ENCODE measurements at regions not wholly inside any gene's neighbourhood (a gene's known extent, or its start where the extent isn't known, plus 50 kb on each side); places are given as distances from the start of the nearest gene placed in this dataset.

GRCh38 chr7:70846208-70846607 is 285.7 kb upstream of the GALNT17 start:
- Histone ChIP-seq H3K4me1 (ENCODE audit: control insufficient read depth in 2 of 2, insufficient read depth in 2 of 2, low read length in 1 of 2) (no peaks in the 10 kb centered on the region), H3K27ac (ENCODE audit: low read depth in 2 of 2, low read length in 1 of 2) (no peak overlapping the region), H3K27me3 (ENCODE audit: control insufficient read depth in 1 of 2, insufficient read depth in 2 of 2, low read length in 2 of 2) (no peaks in the 10 kb centered on the region), H3K4me3 (ENCODE audit: low read depth in 1 of 2, low read length in 2 of 2) (no peak overlapping the region), H3K36me3 (ENCODE audit: control insufficient read depth in 2 of 2, insufficient read depth in 2 of 2, low read length in 1 of 2) (no peaks in the 10 kb centered on the region), H3K9me3 (ENCODE audit: control insufficient read depth in 2 of 2, insufficient read depth in 1 of 2, low read depth in 1 of 2, low read length in 1 of 2) (no peaks in the 10 kb centered on the region)
- 91% methylated on average over 16 of the region's 16 CpGs for WGBS, 2 donors

DNA sequence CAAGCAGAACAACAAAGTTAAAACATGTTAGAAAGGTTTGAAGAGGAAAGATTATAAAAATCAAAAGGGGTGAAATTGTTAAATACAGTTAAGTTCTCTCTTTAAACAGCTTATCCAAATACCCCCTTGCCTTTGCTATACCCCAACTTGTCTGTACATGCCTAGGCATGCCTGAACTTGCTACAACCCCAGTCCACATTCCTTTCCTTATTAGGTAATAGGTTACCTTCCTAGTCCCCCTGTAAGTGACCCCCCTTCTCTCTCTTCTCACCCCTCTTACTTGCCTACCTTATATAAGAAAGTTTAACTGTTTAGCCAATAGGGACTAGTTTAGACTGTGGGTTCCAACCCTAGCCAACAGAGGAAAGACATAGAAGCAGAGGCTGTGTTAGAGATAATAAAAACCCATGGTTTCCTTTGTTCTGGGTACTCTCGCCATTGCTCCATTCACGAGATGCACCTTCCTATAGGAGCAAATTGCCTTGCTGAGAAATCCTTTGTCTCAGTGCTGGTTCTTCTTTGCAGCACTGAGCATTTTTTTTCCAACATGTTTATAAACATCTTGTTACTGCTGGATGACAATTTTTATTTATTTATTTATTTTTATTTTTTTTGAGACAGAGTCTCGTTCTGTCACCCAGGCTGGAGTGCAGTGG is 282.2 kb upstream of the GALNT17 start:
- Histone ChIP-seq H3K9me3 (ENCODE audit: control insufficient read depth in 2 of 2, insufficient read depth in 1 of 2, low read depth in 1 of 2, low read length in 1 of 2) (no peaks in the 10 kb centered on the region), H3K4me3 (ENCODE audit: low read depth in 1 of 2, low read length in 2 of 2) (no peak overlapping the region), H3K27ac (ENCODE audit: low read depth in 2 of 2, low read length in 1 of 2) (no peak overlapping the region), H3K27me3 (ENCODE audit: control insufficient read depth in 1 of 2, insufficient read depth in 2 of 2, low read length in 2 of 2) (no peaks in the 10 kb centered on the region), H3K4me1 (ENCODE audit: control insufficient read depth in 2 of 2, insufficient read depth in 2 of 2, low read length in 1 of 2) (no peaks in the 10 kb centered on the region), H3K36me3 (ENCODE audit: control insufficient read depth in 2 of 2, insufficient read depth in 2 of 2, low read length in 1 of 2) (no peaks in the 10 kb centered on the region)
- 91 to 92% methylated on average over 3 of the region's 3 CpGs for WGBS, 2 donors

GRCh38 chr7:70855373-70855772 is 276.6 kb upstream of the GALNT17 start:
- no peaks in the 10 kb centered on the region for H3K9me3 ChIP-seq (ENCODE audit: control insufficient read depth in 2 of 2, insufficient read depth in 1 of 2, low read depth in 1 of 2, low read length in 1 of 2)
- no peaks in the 10 kb centered on the region for H3K36me3 ChIP-seq (ENCODE audit: control insufficient read depth in 2 of 2, insufficient read depth in 2 of 2, low read length in 1 of 2)
- no peaks in the 10 kb centered on the region for H3K27me3 ChIP-seq (ENCODE audit: control insufficient read depth in 1 of 2, insufficient read depth in 2 of 2, low read length in 2 of 2)
- no peak overlapping the region for H3K27ac ChIP-seq (ENCODE audit: low read depth in 2 of 2, low read length in 1 of 2)
- 71 to 85% methylated on average over 1 of the region's 1 CpG for WGBS, 2 donors
- H3K4me3 ChIP-seq (ENCODE audit: low read depth in 1 of 2, low read length in 2 of 2), result no peak overlapping the region
- H3K4me1 ChIP-seq (ENCODE audit: control insufficient read depth in 2 of 2, insufficient read depth in 2 of 2, low read length in 1 of 2), result no peaks in the 10 kb centered on the region

- Histone ChIP-seq H3K4me3 (ENCODE audit: low read depth in 1 of 2, low read length in 2 of 2) (no peak overlapping the region), H3K27me3 (ENCODE audit: control insufficient read depth in 1 of 2, insufficient read depth in 2 of 2, low read length in 2 of 2) (no peaks in the 10 kb centered on the region), H3K4me1 (ENCODE audit: control insufficient read depth in 2 of 2, insufficient read depth in 2 of 2, low read length in 1 of 2) (no peaks in the 10 kb centered on the region), H3K9me3 (ENCODE audit: control insufficient read depth in 2 of 2, insufficient read depth in 1 of 2, low read depth in 1 of 2, low read length in 1 of 2) (peaks cover 0 to 2% of the 10 kb centered on the region in 2 donors), H3K36me3 (ENCODE audit: control insufficient read depth in 2 of 2, insufficient read depth in 2 of 2, low read length in 1 of 2) (no peaks in the 10 kb centered on the region), H3K27ac (ENCODE audit: low read depth in 2 of 2, low read length in 1 of 2) (no peak overlapping the region)
- 15 to 17% methylated on average over 4 of the region's 4 CpGs for WGBS, 2 donors
Measured at GRCh38 chr7:70856901-70857630, 274.9 kb upstream of the GALNT17 start.

GRCh38 chr7:70857793-70858545 is 274.0 kb upstream of the GALNT17 start:
- no peaks in the 10 kb centered on the region for H3K27me3 ChIP-seq (ENCODE audit: control insufficient read depth in 1 of 2, insufficient read depth in 2 of 2, low read length in 2 of 2)
- no peak overlapping the region for H3K4me3 ChIP-seq (ENCODE audit: low read depth in 1 of 2, low read length in 2 of 2)
- H3K9me3 ChIP-seq (ENCODE audit: control insufficient read depth in 2 of 2, insufficient read depth in 1 of 2, low read depth in 1 of 2, low read length in 1 of 2), result peaks cover 0 to 2% of the 10 kb centered on the region in 2 donors
- H3K36me3 ChIP-seq (ENCODE audit: control insufficient read depth in 2 of 2, insufficient read depth in 2 of 2, low read length in 1 of 2), result no peaks in the 10 kb centered on the region
- WGBS, 2 donors, result 88 to 95% methylated on average over 2 of the region's 2 CpGs
- H3K27ac ChIP-seq (ENCODE audit: low read depth in 2 of 2, low read length in 1 of 2), result no peak overlapping the region
- no peaks in the 10 kb centered on the region for H3K4me1 ChIP-seq (ENCODE audit: control insufficient read depth in 2 of 2, insufficient read depth in 2 of 2, low read length in 1 of 2)

DNA sequence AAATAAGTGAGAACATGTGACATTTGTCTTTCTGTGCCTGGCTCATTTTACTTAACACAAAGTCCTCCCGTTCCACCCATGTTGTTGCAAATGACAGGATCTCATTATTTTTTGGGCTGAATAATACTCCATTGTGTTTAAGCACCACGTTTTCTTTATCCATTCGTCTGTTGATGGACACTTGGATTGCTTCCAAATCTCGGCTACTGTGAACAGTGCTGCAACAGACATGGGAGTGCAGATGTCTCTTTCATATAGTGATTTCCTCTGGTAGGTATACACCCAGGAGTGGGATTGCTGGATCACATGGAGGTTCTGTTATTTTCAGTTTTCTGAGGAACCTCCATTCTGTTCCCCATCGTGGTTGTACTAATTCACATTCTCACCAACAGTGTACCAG is 264.4 kb upstream of the GALNT17 start:
- no peak overlapping the region for H3K27ac ChIP-seq (ENCODE audit: low read depth in 2 of 2, low read length in 1 of 2)
- 36 to 38% methylated on average over 5 of the region's 5 CpGs for whole genome bisulfite sequencing, 2 donors
- no peaks in the 10 kb centered on the region for H3K9me3 ChIP-seq (ENCODE audit: control insufficient read depth in 2 of 2, insufficient read depth in 1 of 2, low read depth in 1 of 2, low read length in 1 of 2)
- no peak overlapping the region for H3K4me3 ChIP-seq (ENCODE audit: low read depth in 1 of 2, low read length in 2 of 2)
- no peaks in the 10 kb centered on the region for H3K27me3 ChIP-seq (ENCODE audit: control insufficient read depth in 1 of 2, insufficient read depth in 2 of 2, low read length in 2 of 2)
- H3K36me3 ChIP-seq (ENCODE audit: control insufficient read depth in 2 of 2, insufficient read depth in 2 of 2, low read length in 1 of 2), result no peaks in the 10 kb centered on the region
- no peaks in the 10 kb centered on the region for H3K4me1 ChIP-seq (ENCODE audit: control insufficient read depth in 2 of 2, insufficient read depth in 2 of 2, low read length in 1 of 2)

- H3K36me3 ChIP-seq (ENCODE audit: control insufficient read depth in 2 of 2, insufficient read depth in 2 of 2, low read length in 1 of 2), result no peaks in the 10 kb centered on the region
- no peak overlapping the region for H3K27ac ChIP-seq (ENCODE audit: low read depth in 2 of 2, low read length in 1 of 2)
- no peaks in the 10 kb centered on the region for H3K4me1 ChIP-seq (ENCODE audit: control insufficient read depth in 2 of 2, insufficient read depth in 2 of 2, low read length in 1 of 2)
- H3K9me3 ChIP-seq (ENCODE audit: control insufficient read depth in 2 of 2, insufficient read depth in 1 of 2, low read depth in 1 of 2, low read length in 1 of 2), result no peaks in the 10 kb centered on the region
- 63 to 65% methylated on average over 5 of the region's 5 CpGs for WGBS, 2 donors
- H3K4me3 ChIP-seq (ENCODE audit: low read depth in 1 of 2, low read length in 2 of 2), result no peak overlapping the region
- H3K27me3 ChIP-seq (ENCODE audit: control insufficient read depth in 1 of 2, insufficient read depth in 2 of 2, low read length in 2 of 2), result no peaks in the 10 kb centered on the region
Measured at GRCh38 chr7:70870349-70870748, 261.6 kb upstream of the GALNT17 start.

DNA sequence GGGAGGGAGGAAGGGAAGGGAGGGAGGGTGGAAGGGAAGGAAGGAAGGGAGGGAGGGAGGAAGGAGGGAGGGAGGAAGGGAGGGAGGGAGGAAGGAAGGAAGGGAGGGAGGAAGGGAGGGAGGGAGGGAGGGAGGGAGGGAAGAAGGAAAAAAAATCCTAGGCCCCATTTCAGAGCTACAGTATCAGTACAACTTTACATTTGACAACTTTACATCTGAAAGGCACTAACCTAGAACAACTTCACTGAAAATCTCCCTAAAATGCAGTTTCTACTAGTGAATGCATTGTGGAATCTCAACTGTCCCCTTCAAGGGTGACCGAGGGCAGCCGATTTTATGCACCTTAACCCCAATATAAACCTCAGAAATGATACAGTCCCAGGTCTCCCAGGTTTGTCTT is 259.8 kb upstream of the GALNT17 start:
- H3K36me3 ChIP-seq (ENCODE audit: control insufficient read depth in 2 of 2, insufficient read depth in 2 of 2, low read length in 1 of 2), result no peaks in the 10 kb centered on the region
- H3K27ac ChIP-seq (ENCODE audit: low read depth in 2 of 2, low read length in 1 of 2), result no peak overlapping the region
- H3K9me3 ChIP-seq (ENCODE audit: control insufficient read depth in 2 of 2, insufficient read depth in 1 of 2, low read depth in 1 of 2, low read length in 1 of 2), result no peaks in the 10 kb centered on the region
- 42 to 44% methylated on average over 2 of the region's 2 CpGs for WGBS, 2 donors
- no peaks in the 10 kb centered on the region for H3K4me1 ChIP-seq (ENCODE audit: control insufficient read depth in 2 of 2, insufficient read depth in 2 of 2, low read length in 1 of 2)
- no peaks in the 10 kb centered on the region for H3K27me3 ChIP-seq (ENCODE audit: control insufficient read depth in 1 of 2, insufficient read depth in 2 of 2, low read length in 2 of 2)
- no peak overlapping the region for H3K4me3 ChIP-seq (ENCODE audit: low read depth in 1 of 2, low read length in 2 of 2)

DNA sequence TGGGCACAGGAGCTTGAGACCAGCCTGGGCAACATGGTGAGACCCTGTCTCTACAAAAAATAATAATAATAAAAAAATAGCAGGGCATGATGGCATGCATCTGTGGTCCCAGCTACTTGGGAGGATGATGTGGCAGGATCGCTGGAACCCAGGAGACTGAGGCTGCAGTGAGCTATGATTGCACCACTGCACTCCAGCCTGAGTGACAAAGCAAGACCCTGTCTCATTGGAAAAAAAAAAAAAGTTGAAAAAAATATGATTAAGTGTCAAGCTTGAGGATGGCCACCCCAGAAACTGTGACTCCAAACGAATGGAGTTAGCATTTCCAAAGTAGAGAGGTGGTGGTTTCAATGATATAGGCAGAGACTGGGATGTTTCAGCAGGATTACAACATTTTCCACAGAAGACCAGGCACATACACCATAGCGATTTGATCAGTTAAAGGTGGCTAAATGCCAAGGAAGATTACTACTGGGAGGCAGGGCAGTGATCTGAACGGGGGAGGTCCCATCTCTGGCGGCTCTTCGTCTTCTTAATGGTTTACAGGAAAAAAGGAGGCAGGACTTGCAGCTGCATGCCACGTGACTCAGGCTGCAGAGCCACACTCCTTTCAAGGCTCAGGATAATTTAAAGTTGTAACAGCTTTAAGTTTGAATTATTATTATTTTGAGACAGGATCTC is 250.6 kb upstream of the GALNT17 start:
- Histone ChIP-seq H3K9me3 (ENCODE audit: control insufficient read depth in 2 of 2, insufficient read depth in 1 of 2, low read depth in 1 of 2, low read length in 1 of 2) (no peaks in the 10 kb centered on the region), H3K36me3 (ENCODE audit: control insufficient read depth in 2 of 2, insufficient read depth in 2 of 2, low read length in 1 of 2) (no peaks in the 10 kb centered on the region), H3K27me3 (ENCODE audit: control insufficient read depth in 1 of 2, insufficient read depth in 2 of 2, low read length in 2 of 2) (no peaks in the 10 kb centered on the region), H3K4me3 (ENCODE audit: low read depth in 1 of 2, low read length in 2 of 2) (no peak overlapping the region), H3K4me1 (ENCODE audit: control insufficient read depth in 2 of 2, insufficient read depth in 2 of 2, low read length in 1 of 2) (no peaks in the 10 kb centered on the region), H3K27ac (ENCODE audit: low read depth in 2 of 2, low read length in 1 of 2) (no peak overlapping the region)
- 35 to 36% methylated on average over 7 of the region's 7 CpGs for WGBS, 2 donors
